ENCODE measurements at regions not wholly inside any gene's neighbourhood (a gene's known extent, or its start where the extent isn't known, plus 50 kb on each side); places are given as distances from the start of the nearest gene placed in this dataset.

GRCh38 chr11:110977661-110978060 lies 265.4 kb upstream of the ARHGAP20 start:
- intact Hi-C loops (cut with micrococcal nuclease): no loop called here
- H3K79me2 ChIP-seq (ENCODE audit: insufficient read depth, low read length): no peaks in the 10 kb centered on the region
- H3K4me2 ChIP-seq (ENCODE audit: low read length): no peak overlapping the region
- no TSS peak for BruUV-seq (replicated peaks)
- DNase-seq (ENCODE audit: low read depth, low spot score) (no peak), ATAC-seq (no peak)
- H3K27ac ChIP-seq (ENCODE audit: low read depth, low read length): no peak overlapping the region
- no peaks in the 10 kb centered on the region for H3K9me2 ChIP-seq (ENCODE audit: insufficient read depth)
- H3K4me3 ChIP-seq (replicated peaks in 1 of 2; ENCODE audit: low read depth in 1 of 2, low read length in 2 of 2): no peak overlapping the region
- H3K27me3 ChIP-seq (ENCODE audit: insufficient read depth, low read length): no peaks in the 10 kb centered on the region
- TF ChIP-seq YY1 (IDR thresholded peaks at IDR 0.05; ENCODE audit: extremely low read depth, insufficient replicate concordance, low read depth, low read length): no peak
- TF ChIP-seq EZH2 (IDR thresholded peaks at IDR 0.05): no peak
- no peaks in the 10 kb centered on the region for H3K4me1 ChIP-seq (ENCODE audit: control insufficient read depth in 1 of 2, insufficient read depth in 2 of 2, low read length in 2 of 2)
- RAD21 ChIA-PET (ENCODE audit: low non-redundant PET in 1 of 2, low total read pairs in 2 of 2, uncharacterized antibody in 2 of 2, unreplicated experiment in 2 of 2): no interaction called here
- no peaks in the 10 kb centered on the region; the same call in 1 of the 2 replicates for H4K20me1 ChIP-seq (ENCODE audit: insufficient read depth)
- H2AFZ ChIP-seq (ENCODE audit: low read depth, low read length, poor library complexity, severe bottlenecking): no peak overlapping the region
- no peaks in the 10 kb centered on the region for H3K9me3 ChIP-seq (ENCODE audit: control insufficient read depth in 1 of 2, insufficient read depth in 1 of 2, low read depth in 1 of 2, low read length in 2 of 2)
- POLR2A ChIA-PET: no interaction called here
- no peak overlapping the region for H3K9ac ChIP-seq (ENCODE audit: low read length)
- no peaks in the 10 kb centered on the region for H3K36me3 ChIP-seq (ENCODE audit: control insufficient read depth in 1 of 2, insufficient read depth in 2 of 2, low read length in 2 of 2)
- CTCF ChIA-PET: no interaction called here

GRCh38 chr11:110974731-110975130 lies 262.5 kb upstream of the ARHGAP20 start:
- Histone ChIP-seq H3K9me2 (ENCODE audit: insufficient read depth) (no peaks in the 10 kb centered on the region), H3K9me3 (ENCODE audit: control insufficient read depth in 1 of 2, insufficient read depth in 1 of 2, low read depth in 1 of 2, low read length in 2 of 2) (no peaks in the 10 kb centered on the region), H3K36me3 (ENCODE audit: control insufficient read depth in 1 of 2, insufficient read depth in 2 of 2, low read length in 2 of 2) (no peaks in the 10 kb centered on the region), H3K9ac (ENCODE audit: low read length) (no peak overlapping the region), H3K4me1 (ENCODE audit: control insufficient read depth in 1 of 2, insufficient read depth in 2 of 2, low read length in 2 of 2) (no peaks in the 10 kb centered on the region), H3K4me2 (ENCODE audit: low read length) (no peak overlapping the region), H4K20me1 (ENCODE audit: insufficient read depth) (no peaks in the 10 kb centered on the region; the same call in 1 of the 2 replicates), H3K79me2 (ENCODE audit: insufficient read depth, low read length) (no peaks in the 10 kb centered on the region), H3K27ac (ENCODE audit: low read depth, low read length) (no peak overlapping the region), H3K27me3 (ENCODE audit: insufficient read depth, low read length) (no peaks in the 10 kb centered on the region), H2AFZ (ENCODE audit: low read depth, low read length, poor library complexity, severe bottlenecking) (no peak overlapping the region), H3K4me3 (replicated peaks in 1 of 2; ENCODE audit: low read depth in 1 of 2, low read length in 2 of 2) (no peak overlapping the region)
- ATAC-seq: no peak
- no peak for DNase-seq (ENCODE audit: low read depth, low spot score)
- no TSS peak for BruUV-seq (replicated peaks)
- TF ChIP-seq POLR2A (IDR thresholded peaks at IDR 0.05; ENCODE audit: borderline replicate concordance, extremely low read depth, insufficient read depth, insufficient read length): no peak
- POLR2A ChIA-PET: interaction anchor here (0.7 kb wide), 1 partner anchor 150 kb away, joined by 3 read pairs; no protein-coding TSS in a partner anchor
- RAD21 ChIA-PET (ENCODE audit: low non-redundant PET in 1 of 2, low total read pairs in 2 of 2, uncharacterized antibody in 2 of 2, unreplicated experiment in 2 of 2): no interaction called here
- CTCF ChIA-PET: no interaction called here
- intact Hi-C loops (cut with micrococcal nuclease): no loop called here
